ENCODE measurements at regions not wholly inside any gene's neighbourhood (a gene's known extent, or its start where the extent isn't known, plus 50 kb on each side); places are given as distances from the start of the nearest gene placed in this dataset.

DNA sequence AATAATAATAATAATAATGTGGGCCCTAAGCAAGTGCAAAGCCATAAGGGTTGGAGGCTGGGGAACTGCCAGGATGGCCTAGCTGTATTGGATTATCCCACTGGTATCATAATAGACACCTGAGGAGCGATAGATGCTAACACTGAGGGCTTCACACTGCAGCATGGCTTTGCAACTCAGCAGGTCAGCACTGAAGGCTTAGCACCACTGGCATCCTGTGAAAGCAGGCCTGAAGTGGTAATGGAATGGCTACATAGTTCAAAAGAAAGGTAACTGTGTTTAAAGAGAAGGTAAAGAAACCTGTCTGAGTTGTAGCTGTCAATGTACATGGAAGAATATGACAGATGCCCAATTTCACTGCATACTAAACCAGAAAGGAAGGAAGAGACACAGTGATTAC lies 359.0 kb downstream of the OSTF1 start:
- Mint-ChIP-seq H3K9me3 (ENCODE audit: unreplicated experiment) (peaks cover 27% of the 10 kb centered on the region), H3K36me3 (ENCODE audit: insufficient read depth, unreplicated experiment) (no peaks in the 10 kb centered on the region), H3K4me1 (ENCODE audit: insufficient read depth, unreplicated experiment) (no peaks in the 10 kb centered on the region), H3K27me3 (ENCODE audit: insufficient read depth, unreplicated experiment) (no peaks in the 10 kb centered on the region), H3K4me3 (ENCODE audit: unreplicated experiment) (no peak overlapping the region), H3K27ac (ENCODE audit: low read depth, unreplicated experiment) (no peak overlapping the region)
- intact Hi-C loops (cut with micrococcal nuclease), result no loop called here
- TF ChIP-seq, protein P1, sequence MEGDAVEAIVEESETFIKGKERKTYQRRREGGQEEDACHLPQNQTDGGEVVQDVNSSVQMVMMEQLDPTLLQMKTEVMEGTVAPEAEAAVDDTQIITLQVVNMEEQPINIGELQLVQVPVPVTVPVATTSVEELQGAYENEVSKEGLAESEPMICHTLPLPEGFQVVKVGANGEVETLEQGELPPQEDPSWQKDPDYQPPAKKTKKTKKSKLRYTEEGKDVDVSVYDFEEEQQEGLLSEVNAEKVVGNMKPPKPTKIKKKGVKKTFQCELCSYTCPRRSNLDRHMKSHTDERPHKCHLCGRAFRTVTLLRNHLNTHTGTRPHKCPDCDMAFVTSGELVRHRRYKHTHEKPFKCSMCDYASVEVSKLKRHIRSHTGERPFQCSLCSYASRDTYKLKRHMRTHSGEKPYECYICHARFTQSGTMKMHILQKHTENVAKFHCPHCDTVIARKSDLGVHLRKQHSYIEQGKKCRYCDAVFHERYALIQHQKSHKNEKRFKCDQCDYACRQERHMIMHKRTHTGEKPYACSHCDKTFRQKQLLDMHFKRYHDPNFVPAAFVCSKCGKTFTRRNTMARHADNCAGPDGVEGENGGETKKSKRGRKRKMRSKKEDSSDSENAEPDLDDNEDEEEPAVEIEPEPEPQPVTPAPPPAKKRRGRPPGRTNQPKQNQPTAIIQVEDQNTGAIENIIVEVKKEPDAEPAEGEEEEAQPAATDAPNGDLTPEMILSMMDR (IDR thresholded peaks at IDR 0.05; ENCODE audit: unreplicated experiment), result no peak
- CTCF ChIA-PET, result no interaction called here
- POLR2A ChIA-PET, result no interaction called here
- DNase-seq (ENCODE audit: unreplicated experiment), result no peak
- no TSS peak for BruUV-seq (replicated peaks)

DNA sequence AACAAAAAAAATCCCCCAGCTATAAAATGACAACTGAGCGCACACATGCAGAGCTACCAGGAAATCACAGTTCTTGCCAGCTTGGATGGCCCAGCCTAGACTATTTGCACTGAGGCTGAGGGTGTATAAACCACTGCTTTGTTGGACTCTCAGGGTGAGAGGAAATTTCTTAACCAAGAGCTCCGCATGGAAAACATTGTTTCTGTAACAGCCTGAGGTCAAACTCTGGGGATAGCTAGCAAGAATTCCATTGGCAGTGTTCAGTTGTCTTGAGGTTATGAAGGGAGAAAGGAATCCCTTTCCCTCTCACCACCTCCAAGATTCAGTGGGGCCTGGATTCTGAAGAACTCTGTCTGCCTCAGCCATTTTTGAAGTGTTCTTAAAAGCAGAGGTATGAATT lies 360.0 kb downstream of the OSTF1 start:
- Mint-ChIP-seq H3K27ac (ENCODE audit: low read depth, unreplicated experiment) (no peak overlapping the region), H3K27me3 (ENCODE audit: insufficient read depth, unreplicated experiment) (no peaks in the 10 kb centered on the region), H3K36me3 (ENCODE audit: insufficient read depth, unreplicated experiment) (no peaks in the 10 kb centered on the region), H3K4me1 (ENCODE audit: insufficient read depth, unreplicated experiment) (no peaks in the 10 kb centered on the region), H3K4me3 (ENCODE audit: unreplicated experiment) (no peak overlapping the region), H3K9me3 (ENCODE audit: unreplicated experiment) (peaks cover 22% of the 10 kb centered on the region)
- no TSS peak for BruUV-seq (replicated peaks)
- DNase-seq (ENCODE audit: unreplicated experiment), result no peak
- POLR2A ChIA-PET, result no interaction called here
- CTCF ChIA-PET, result no interaction called here
- TF ChIP-seq, protein P1 (IDR thresholded peaks at IDR 0.05; ENCODE audit: unreplicated experiment), result no peak
- intact Hi-C loops (cut with micrococcal nuclease), result no loop called here

DNA sequence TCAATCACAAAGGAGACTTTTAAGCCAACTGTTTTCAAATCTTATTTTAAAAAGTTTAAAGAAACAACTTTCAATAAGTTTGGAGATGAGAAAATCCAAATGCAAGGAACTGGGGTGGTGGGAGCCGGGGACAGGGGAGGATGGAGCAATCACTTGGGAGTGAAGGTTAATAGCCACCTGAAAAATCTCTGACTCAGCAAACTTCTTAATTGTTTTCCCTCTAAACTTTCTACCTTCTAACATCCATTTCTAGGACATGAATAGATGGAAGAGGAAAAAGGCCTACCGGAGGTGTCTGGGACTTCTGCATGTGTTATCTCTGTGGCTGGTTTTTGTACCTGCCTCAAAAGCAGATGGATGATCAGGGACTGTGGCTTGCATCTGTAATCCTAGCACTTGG lies 360.6 kb downstream of the OSTF1 start:
- Mint-ChIP-seq H3K4me1 (ENCODE audit: insufficient read depth, unreplicated experiment) (no peaks in the 10 kb centered on the region), H3K27me3 (ENCODE audit: insufficient read depth, unreplicated experiment) (no peaks in the 10 kb centered on the region), H3K36me3 (ENCODE audit: insufficient read depth, unreplicated experiment) (no peaks in the 10 kb centered on the region), H3K9me3 (ENCODE audit: unreplicated experiment) (peaks cover 15% of the 10 kb centered on the region), H3K27ac (ENCODE audit: low read depth, unreplicated experiment) (no peak overlapping the region), H3K4me3 (ENCODE audit: unreplicated experiment) (no peak overlapping the region)
- ChIA-PET CTCF (interaction anchor here (0.6 to 0.9 kb wide), 2 partner anchors 39 to 263 kb away, joined by 3 to 5 read pairs; no protein-coding TSS in a partner anchor), POLR2A (no interaction called here)
- DNase-seq (ENCODE audit: unreplicated experiment), result no peak
- BruUV-seq (replicated peaks), result no TSS peak
- intact Hi-C loops (cut with micrococcal nuclease), result no loop called here
- TF ChIP-seq, protein P1 (IDR thresholded peaks at IDR 0.05; ENCODE audit: unreplicated experiment), result no peak

DNA sequence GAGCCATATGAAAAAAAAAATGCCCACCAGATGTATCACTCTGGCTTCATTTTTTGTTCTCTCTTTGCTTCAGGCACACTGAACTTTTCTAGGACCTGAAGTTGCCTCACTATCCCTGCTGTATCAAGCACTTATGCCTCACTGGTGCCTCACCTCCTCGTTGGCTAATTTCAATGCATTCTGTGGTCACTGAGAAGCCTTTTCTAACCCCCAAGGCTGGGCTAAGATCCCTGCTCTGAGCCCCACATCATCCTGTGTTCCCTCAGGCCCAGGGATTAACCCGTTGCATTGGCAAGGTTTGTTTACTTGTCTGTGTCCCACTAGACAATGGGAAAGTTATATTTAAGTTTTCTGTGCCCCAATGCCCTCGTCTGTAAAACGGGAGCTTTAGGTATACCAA lies 362.7 kb downstream of the OSTF1 start:
- Mint-ChIP-seq H3K4me1 (ENCODE audit: insufficient read depth, unreplicated experiment) (no peaks in the 10 kb centered on the region), H3K36me3 (ENCODE audit: insufficient read depth, unreplicated experiment) (no peaks in the 10 kb centered on the region), H3K9me3 (ENCODE audit: unreplicated experiment) (peaks cover 15% of the 10 kb centered on the region), H3K27me3 (ENCODE audit: insufficient read depth, unreplicated experiment) (no peaks in the 10 kb centered on the region), H3K4me3 (ENCODE audit: unreplicated experiment) (no peak overlapping the region), H3K27ac (ENCODE audit: low read depth, unreplicated experiment) (no peak overlapping the region)
- TF ChIP-seq, protein P1 (IDR thresholded peaks at IDR 0.05; ENCODE audit: unreplicated experiment), result no peak
- ChIA-PET CTCF (interaction anchor here (1.5 kb wide), 1 partner anchor 249 kb away, joined by 6 read pairs; no protein-coding TSS in a partner anchor), POLR2A (no interaction called here)
- intact Hi-C loops (cut with micrococcal nuclease), result no loop called here
- BruUV-seq (replicated peaks), result no TSS peak
- peak; percentile 36 for DNase-seq (ENCODE audit: unreplicated experiment)

Data from MCF 10A (cell line).